HepG2 (cell line): ENCODE measurements at regions not wholly inside any gene's neighbourhood (a gene's known extent, or its start where the extent isn't known, plus 50 kb on each side); places are given as distances from the start of the nearest gene placed in this dataset.

ENCODE experiments used
- ETV6 ChIP-seq: sonication (generic); formaldehyde crosslinking; conservative IDR thresholded peaks from 2 replicates; pipeline ENCODE4 v1.4.0; 2020; ENCODE audit warnings: missing genetic modification reagents
- RXRA ChIP-seq: sonication (generic); formaldehyde crosslinking; IDR thresholded peaks from 2 replicates; pipeline ENCODE4 v1.5.1; 2020; ENCODE audit warnings: missing genetic modification reagents
- ZNF3 ChIP-seq: IDR thresholded peaks from 2 replicates; pipeline ENCODE4 v1.7.0; 2017; ENCODE audit warnings: inconsistent platforms
- ZNF850 ChIP-seq: sonication (generic); formaldehyde crosslinking; conservative IDR thresholded peaks from 2 replicates; pipeline ENCODE4 v1.9.0; 2021; ENCODE audit warnings: mild to moderate bottlenecking, missing genetic modification reagents
- TF ChIP-seq, protein P1 (sequence below): sonication (generic); formaldehyde crosslinking; IDR thresholded peaks from 2 replicates; pipeline ENCODE4 v1.4.0; 2020; ENCODE audit warnings: missing genetic modification reagents

DNA sequence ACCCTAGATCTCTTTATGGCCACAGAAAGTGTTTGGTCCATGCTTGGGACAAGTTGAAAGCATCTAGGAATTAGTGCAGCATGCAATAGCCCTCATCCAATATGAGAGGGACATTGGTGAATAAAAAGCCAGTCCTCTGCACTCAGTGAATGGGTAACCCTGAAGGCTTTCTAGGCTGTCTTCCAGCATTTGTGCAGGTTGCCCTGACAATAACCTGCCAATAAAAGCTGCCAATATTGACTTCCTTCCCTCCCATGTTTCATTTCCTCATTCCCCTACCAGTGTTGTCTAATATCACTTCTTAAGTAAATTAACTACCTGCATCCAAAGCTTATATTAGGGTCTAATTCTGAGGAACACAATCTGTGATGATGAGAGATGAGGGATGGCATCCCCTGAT lies 563.6 kb upstream of the NEGR1 start:
- TF ChIP-seq ETV6 (CRISPR knock-in tag) (no peak), RXRA (CRISPR knock-in tag) (no peak), ZNF850 (CRISPR knock-in tag) (no peak), ZNF3 (CRISPR knock-in tag) (no peak)
- TF ChIP-seq, protein P1, sequence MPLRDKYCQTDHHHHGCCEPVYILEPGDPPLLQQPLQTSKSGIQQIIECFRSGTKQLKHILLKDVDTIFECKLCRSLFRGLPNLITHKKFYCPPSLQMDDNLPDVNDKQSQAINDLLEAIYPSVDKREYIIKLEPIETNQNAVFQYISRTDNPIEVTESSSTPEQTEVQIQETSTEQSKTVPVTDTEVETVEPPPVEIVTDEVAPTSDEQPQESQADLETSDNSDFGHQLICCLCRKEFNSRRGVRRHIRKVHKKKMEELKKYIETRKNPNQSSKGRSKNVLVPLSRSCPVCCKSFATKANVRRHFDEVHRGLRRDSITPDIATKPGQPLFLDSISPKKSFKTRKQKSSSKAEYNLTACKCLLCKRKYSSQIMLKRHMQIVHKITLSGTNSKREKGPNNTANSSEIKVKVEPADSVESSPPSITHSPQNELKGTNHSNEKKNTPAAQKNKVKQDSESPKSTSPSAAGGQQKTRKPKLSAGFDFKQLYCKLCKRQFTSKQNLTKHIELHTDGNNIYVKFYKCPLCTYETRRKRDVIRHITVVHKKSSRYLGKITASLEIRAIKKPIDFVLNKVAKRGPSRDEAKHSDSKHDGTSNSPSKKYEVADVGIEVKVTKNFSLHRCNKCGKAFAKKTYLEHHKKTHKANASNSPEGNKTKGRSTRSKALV (CRISPR knock-in tag), result no peak
